GM19035 (cell line): ENCODE measurements at regions not wholly inside any gene's neighbourhood (a gene's known extent, or its start where the extent isn't known, plus 50 kb on each side); places are given as distances from the start of the nearest gene placed in this dataset.

Source experiments
- ATAC-seq: cut with Tn5 transposase; IDR thresholded peaks from one replicate; pipeline ENCODE4 v1.9.1; 2021; ENCODE audit not compliant: unreplicated experiment

- ATAC-seq = no peak
Observed at GRCh38 chr2:217657252-217657651, 345.5 kb downstream of the TNS1 start.

GRCh38 chr2:217656316-217656715, 346.5 kb downstream of the TNS1 start:
- ATAC-seq = no peak

DNA sequence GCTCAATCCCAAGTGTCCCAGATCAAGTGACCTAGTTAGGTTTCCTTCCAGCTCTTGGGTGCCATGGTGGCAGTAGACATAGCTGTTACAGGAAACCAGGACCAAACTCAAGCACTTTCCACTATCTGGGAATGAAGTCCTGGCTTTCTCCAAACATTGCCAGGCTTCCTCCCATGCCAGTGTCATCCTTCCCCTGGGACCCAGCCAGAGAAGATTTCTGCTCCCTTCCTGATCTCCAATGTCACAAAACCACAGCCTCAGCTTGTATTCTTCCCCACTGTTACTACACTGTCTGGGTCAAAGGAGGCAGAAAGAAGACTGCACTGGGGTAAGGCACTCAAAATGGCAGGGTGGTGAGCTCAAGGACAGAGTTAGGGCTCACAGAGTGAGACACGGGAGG, 347.1 kb downstream of the TNS1 start:
- no peak for ATAC-seq

DNA sequence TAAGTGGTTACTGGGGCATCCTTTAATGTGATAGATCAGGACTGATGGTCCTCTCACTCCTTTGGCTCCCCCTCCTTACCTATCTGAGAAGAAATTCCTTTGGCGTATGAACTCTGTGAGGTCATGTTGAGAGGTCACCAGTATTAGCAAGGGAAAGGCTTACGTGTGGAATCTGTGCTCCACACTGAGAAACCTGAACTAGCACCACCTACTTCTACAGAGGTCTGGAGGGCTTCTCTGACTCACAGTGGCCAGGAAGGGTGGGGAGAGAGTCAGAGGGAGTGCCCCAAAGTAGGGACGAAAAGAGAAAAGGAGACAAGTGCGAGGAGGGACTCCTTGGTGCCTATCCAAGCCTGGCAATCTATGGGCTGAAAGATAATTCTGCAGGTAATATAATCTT, 348.6 kb downstream of the TNS1 start:
- no peak for ATAC-seq

DNA sequence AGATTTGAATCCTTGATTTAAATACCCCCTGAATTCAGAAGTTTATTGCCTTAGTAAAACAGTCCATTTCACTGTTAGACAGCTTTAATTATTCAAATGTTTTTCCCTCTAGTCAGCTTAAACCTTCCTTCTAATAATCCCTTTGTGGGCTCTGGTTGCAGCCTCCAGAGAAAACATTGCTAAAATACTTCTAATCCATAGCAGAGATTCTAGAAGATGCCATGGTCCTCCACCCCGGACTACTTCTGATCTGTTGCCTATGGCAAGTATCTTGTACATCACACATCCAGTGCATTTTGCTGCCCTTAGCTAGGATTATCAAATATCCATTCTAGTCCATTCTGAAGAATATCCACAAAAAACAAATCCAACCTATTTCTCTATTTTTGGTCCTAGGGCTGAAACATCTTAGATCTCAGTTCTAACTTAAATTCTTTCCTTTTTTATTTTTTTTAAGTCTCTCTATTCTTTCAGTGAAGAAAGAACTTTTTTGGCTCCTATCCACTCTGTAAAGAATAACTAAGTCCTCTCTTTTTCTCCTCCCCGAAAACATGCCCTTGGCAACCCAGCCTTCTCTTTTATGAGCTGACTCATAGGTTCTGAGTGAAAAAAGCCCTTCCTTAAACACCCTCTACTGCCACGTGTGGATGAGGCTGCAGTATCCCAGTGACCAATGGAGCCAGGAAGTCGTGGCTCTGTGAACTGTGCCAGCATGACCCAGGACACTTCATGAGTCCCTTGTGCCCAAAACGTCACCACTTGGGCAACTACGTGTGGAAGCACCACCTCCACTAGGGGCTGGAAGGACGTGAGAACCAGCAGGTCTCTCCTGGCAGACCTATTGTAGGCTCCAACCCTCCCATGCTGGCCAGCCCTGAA, 349.8 kb downstream of the TNS1 start:
- no peak for ATAC-seq

- no peak for ATAC-seq
Observed at GRCh38 chr2:217650716-217651360, 352.0 kb downstream of the TNS1 start.

- no peak for ATAC-seq
Observed at GRCh38 chr2:217650229-217650628, 352.6 kb downstream of the TNS1 start.

- ATAC-seq = no peak
Observed at GRCh38 chr2:217647925-217648324, 354.9 kb downstream of the TNS1 start.

- no peak for ATAC-seq
Observed at GRCh38 chr2:217647226-217647625, 355.6 kb downstream of the TNS1 start.

- no peak for ATAC-seq
Observed at GRCh38 chr2:217645896-217646295, 356.9 kb downstream of the TNS1 start.

DNA sequence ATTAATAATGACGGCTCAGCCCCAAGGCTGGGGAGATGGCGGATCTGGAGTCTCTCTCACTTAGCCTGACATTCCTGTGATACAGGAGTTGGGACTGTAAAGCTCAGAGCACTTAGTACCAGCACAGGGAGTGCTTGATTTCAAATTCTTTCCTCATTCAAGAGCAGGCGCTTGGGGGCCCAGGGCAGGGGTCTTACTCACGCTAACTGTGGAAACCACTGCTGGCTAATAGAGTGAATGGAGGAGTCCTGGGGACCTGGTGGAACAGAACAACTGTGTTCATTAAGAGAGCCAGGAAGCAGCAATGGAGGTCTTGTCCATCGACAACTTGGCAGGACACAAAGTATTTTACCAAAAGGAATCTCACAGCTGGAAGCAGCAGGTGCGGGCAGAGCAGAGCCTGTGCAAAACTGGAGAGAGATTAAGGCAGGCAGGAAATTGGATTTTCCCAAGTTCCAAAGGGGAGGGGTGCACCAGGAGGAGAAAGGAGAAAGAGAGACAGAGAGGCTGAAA, 358.9 kb downstream of the TNS1 start:
- ATAC-seq = no peak

DNA sequence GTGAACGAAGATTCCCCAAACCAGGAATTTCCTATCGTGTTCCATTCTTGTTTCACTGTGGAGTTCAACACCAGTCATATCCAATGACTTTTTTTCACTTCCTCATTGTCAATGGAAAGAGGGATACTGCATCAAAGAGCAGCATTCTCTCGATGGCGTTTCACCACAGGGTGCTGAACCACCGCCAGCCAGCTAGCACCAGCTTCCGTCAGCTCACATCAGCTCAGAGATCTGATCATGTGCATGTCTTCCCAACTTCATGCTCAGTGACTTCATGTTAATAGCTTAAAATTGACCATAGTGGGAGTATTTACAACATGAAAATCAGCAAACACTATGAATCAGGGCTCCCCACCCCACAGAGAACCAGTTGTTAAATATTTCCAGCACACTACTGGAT, 359.9 kb downstream of the TNS1 start:
- no peak for ATAC-seq

- ATAC-seq = no peak
Observed at GRCh38 chr2:217641960-217642359, 360.8 kb downstream of the TNS1 start.

GRCh38 chr2:217639481-217639880, 363.3 kb downstream of the TNS1 start:
- ATAC-seq = no peak

- ATAC-seq = no peak
Observed at GRCh38 chr2:217638533-217638932, 364.3 kb downstream of the TNS1 start.

DNA sequence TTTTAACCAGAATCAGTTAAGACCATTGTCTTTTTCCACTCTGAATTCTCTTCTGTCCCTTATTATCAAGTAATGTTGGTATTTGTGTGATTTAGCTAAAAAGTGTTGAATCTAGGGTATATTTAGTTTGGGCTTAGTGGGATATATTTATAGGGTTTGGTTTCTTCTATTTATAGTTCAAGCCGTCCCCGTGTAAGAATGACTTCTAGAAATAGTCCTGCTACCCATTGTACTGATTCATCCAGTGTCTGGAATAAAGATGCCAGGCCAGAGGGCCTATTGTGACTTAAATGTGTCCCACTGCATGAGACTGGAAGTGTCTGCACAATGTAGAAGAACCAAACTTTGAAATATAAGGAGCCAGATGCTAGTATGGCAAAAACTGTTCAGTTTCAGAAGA, 364.8 kb downstream of the TNS1 start:
- no peak for ATAC-seq

DNA sequence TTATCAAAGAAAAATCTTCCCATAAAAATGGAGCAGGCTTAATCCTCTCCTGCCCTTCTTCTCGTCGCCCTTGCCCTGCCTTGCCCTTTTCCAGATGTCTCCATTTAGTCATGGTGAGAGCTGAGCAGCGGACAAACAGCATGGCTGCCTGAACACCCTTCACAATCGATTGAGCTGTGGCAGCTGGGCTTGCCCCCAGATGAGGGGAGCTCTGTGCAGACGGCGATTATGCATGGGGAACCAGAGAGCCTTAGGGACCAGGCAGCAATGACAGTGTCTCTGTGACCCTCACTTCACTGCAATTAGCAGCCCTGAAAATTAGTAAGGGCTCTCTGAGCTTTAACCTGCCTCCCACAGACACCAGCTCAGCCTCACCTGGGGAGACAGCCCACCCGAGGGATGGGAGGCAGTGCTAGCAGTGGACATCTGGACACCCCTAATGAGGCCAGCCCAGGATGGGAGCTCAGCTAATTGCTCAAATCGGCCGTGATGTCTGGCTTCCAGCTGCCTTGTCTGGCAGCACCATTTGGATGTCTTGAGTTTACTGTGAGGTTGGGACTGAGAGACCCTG, 365.7 kb downstream of the TNS1 start:
- no peak for ATAC-seq

GRCh38 chr2:217636578-217636977, 366.2 kb downstream of the TNS1 start:
- ATAC-seq = no peak

- ATAC-seq = no peak
Observed at GRCh38 chr2:217634871-217635270, 367.9 kb downstream of the TNS1 start.

GRCh38 chr2:217632043-217632442, 370.8 kb downstream of the TNS1 start:
- no peak for ATAC-seq

DNA sequence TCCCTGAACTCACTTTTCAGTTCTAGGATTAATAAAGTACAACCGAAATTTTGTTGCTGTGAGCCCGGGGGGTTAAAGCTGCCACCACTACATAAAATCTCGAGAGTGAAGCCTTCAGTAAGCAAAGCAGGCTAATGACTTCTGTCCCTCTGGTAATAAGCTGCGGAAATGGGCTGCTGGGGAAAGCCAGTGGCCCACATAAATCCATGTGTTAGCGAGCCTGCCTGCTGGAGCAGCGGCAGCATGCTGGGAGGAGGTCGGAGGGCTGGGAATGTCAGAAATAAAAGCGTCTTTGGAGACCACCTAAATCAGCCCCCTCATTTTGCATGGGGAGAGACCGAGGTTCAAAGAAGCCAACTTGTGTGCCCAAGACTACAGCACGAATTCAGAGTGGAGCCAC, 371.7 kb downstream of the TNS1 start:
- no peak for ATAC-seq

- no peak for ATAC-seq
Observed at GRCh38 chr2:217629347-217629746, 373.4 kb downstream of the TNS1 start.
